Gastroesophageal sphincter (tissue), 4 donors: ENCODE measurements at regions not wholly inside any gene's neighbourhood (a gene's known extent, or its start where the extent isn't known, plus 50 kb on each side); places are given as distances from the start of the nearest gene placed in this dataset.

Source experiments
- ATAC-seq: fragments of 150-250 bp; one replicate; pipeline ENCODE4 v1.9.1; 2016; ENCODE audit warnings: mild to moderate bottlenecking, moderate library complexity
- H3K27ac ChIP-seq, 4 donors: fragments of 200-600 bp; sonication (generic) in 3 of 4; 1 replicate in 3 of 4; 2 replicates in 1 of 4; pipeline ENCODE4 v1.5.1; 2016 to 2019
- H3K27me3 ChIP-seq: fragments of 200-600 bp; sonication (generic); one replicate; pipeline ENCODE4 v1.5.1; 2019
- H3K36me3 ChIP-seq, 2 donors: fragments of 200-600 bp; sonication (generic); one replicate each; pipeline ENCODE4 v1.5.1; 2019; ENCODE audit warnings: control low read depth in 1 of 2
- H3K4me1 ChIP-seq, 3 donors: fragments of 200-600 bp; sonication (generic); 1 replicate in 2 of 3; 2 replicates in 1 of 3; pipeline ENCODE4 v1.5.1; 2016 to 2019; ENCODE audit warnings: control low read depth in 2 of 3
- H3K4me3 ChIP-seq, 2 donors: fragments of 200-600 bp; sonication (generic); one replicate each; pipeline ENCODE4 v1.5.1; 2019; ENCODE audit warnings: mild to moderate bottlenecking in 1 of 2, moderate library complexity in 1 of 2
- H3K9me3 ChIP-seq, 3 donors: fragments of 200-600 bp; sonication (generic); one replicate each; pipeline ENCODE4 v1.5.1; 2017 to 2019; ENCODE audit warnings: control low read depth in 2 of 3
- EP300 ChIP-seq: sonication (generic); formaldehyde crosslinking; IDR thresholded peaks from one replicate; pipeline ENCODE4 v1.6.1; 2017; ENCODE audit warnings: antibody characterized with exemption, mild to moderate bottlenecking
- POLR2A ChIP-seq, 2 donors: fragments of 450-650 bp; IDR thresholded peaks; one replicate each; pipeline ENCODE4 v1.6.1; 2017; ENCODE audit warnings: antibody characterized with exemption in 2 of 2, mild to moderate bottlenecking in 2 of 2, moderate library complexity in 1 of 2
- POLR2AphosphoS5 ChIP-seq: sonication (generic); formaldehyde crosslinking; IDR thresholded peaks from one replicate; pipeline ENCODE4 v1.6.1; 2017; ENCODE audit warnings: antibody characterized with exemption
- WGBS, 2 donors: methylation state at CpG; one replicate each; pipeline ENCODE4 v1.1.5; 2018; ENCODE audit warnings: low coverage in 1 of 2; 5-methylcytosine and 5-hydroxymethylcytosine counted together
- TF ChIP-seq, protein P1 (sequence below), 4 experiments: fragments of 200-600 bp in 2 of 4; fragments of 450-650 bp in 2 of 4; sonication (generic) in 1 of 4; IDR thresholded peaks; one replicate each; pipeline ENCODE4 v1.5.1; 2017 to 2019; ENCODE audit warnings: antibody characterized with exemption in 4 of 4, mild to moderate bottlenecking in 2 of 4, moderate library complexity in 2 of 4

DNA sequence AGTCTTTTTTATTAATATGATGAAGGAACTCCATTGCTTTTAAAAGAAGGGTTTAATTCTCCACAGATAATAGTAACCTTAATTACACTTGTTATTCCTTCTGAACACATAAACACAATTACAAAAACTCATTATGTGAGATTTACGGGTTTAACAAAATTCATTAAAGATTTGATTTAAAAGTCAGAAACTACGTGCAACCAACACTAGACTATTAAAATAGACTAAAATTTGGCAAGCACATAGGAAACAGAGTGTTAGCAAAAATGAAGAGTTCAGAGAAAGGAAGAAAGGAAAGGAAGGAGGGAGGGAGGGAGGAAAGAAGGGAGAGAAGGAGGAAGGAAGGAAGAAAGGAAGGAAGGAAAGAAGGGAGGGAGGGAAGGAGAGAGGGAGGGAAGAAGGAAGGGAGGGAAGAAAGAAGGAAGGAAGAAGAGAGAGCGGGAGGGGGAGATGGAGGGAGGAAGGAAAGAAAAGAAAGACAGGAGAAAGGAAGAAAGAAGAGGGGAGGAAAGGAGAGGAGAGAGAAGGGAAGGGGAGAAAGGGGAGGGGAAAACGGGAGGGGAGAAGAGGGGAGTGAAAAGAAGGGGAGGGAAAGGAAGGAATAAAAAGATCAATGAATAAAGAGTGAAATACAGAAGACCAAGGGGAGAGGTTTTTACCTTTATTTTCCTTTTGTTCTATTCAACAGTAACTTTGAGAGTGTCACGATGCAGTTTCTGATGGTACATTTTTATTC lies 123.4 kb upstream of the LYPLAL1 start:
- H3K9me3 ChIP-seq = no peaks in the 10 kb centered on the region
- no peaks in the 10 kb centered on the region for H3K27me3 ChIP-seq
- no peak for TF ChIP-seq POLR2A (IDR thresholded peaks at IDR 0.05)
- no peak for TF ChIP-seq EP300
- TF ChIP-seq POLR2AphosphoS5 = no peak
- TF ChIP-seq, protein P1, sequence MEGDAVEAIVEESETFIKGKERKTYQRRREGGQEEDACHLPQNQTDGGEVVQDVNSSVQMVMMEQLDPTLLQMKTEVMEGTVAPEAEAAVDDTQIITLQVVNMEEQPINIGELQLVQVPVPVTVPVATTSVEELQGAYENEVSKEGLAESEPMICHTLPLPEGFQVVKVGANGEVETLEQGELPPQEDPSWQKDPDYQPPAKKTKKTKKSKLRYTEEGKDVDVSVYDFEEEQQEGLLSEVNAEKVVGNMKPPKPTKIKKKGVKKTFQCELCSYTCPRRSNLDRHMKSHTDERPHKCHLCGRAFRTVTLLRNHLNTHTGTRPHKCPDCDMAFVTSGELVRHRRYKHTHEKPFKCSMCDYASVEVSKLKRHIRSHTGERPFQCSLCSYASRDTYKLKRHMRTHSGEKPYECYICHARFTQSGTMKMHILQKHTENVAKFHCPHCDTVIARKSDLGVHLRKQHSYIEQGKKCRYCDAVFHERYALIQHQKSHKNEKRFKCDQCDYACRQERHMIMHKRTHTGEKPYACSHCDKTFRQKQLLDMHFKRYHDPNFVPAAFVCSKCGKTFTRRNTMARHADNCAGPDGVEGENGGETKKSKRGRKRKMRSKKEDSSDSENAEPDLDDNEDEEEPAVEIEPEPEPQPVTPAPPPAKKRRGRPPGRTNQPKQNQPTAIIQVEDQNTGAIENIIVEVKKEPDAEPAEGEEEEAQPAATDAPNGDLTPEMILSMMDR (IDR thresholded peaks at IDR 0.05) = no peak
- H3K36me3 ChIP-seq = no peaks in the 10 kb centered on the region
- H3K4me1 ChIP-seq = no peaks in the 10 kb centered on the region
- 67 to 80% methylated on average over 5 of the region's 5 CpGs for WGBS, 2 donors
- no peak overlapping the region for H3K27ac ChIP-seq
- no peak overlapping the region for H3K4me3 ChIP-seq
- no peak for ATAC-seq

DNA sequence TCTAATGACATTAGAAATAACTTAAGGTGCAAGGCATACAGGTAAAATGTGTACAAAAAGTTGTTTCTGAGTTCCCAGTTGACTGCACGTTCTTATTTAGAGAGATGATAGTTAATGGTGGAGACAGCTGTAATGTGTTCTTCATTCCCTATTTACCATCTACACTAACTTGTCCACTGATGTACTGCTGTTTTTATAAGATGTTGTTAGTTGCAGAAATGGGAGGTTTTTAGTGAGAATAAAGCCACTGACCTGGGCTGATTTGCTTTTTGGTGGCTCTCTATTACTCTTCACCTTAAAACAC lies 122.9 kb upstream of the LYPLAL1 start:
- Histone ChIP-seq H3K36me3 (no peaks in the 10 kb centered on the region), H3K27me3 (no peaks in the 10 kb centered on the region), H3K4me1 (no peaks in the 10 kb centered on the region), H3K27ac (no peak overlapping the region), H3K9me3 (no peaks in the 10 kb centered on the region), H3K4me3 (no peak overlapping the region)
- WGBS, 2 donors = 40 to 90% methylated on average over 1 of the region's 1 CpG
- no peak for ATAC-seq
- TF ChIP-seq, protein P1 (IDR thresholded peaks at IDR 0.05) = no peak
- no peak for TF ChIP-seq EP300
- TF ChIP-seq POLR2A (IDR thresholded peaks at IDR 0.05) = no peak
- no peak for TF ChIP-seq POLR2AphosphoS5

DNA sequence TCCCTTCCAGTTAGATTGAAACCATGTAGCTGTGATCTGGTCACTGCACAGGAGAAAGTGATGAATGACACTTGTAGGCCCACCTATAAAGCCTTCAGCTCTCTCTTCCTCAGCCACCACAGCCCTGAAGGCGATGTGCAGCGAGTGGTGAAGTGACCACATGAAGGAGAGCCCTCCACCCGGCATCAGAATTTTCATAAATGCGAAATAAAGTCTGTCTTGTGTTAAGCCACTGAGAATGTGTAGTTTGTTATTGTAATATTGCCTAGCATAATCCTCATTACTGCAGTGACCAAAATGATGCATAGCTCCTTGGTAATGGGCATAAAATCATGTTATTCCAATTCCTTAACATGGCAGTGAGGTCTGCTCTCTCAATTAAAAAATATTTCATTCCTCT lies 122.1 kb upstream of the LYPLAL1 start:
- H3K9me3 ChIP-seq = no peaks in the 10 kb centered on the region
- H3K36me3 ChIP-seq = no peaks in the 10 kb centered on the region
- H3K27ac ChIP-seq = no peak overlapping the region
- no peaks in the 10 kb centered on the region for H3K4me1 ChIP-seq
- H3K4me3 ChIP-seq = no peak overlapping the region
- no peak for ATAC-seq
- no peak for TF ChIP-seq EP300
- TF ChIP-seq POLR2AphosphoS5 = no peak
- no peaks in the 10 kb centered on the region for H3K27me3 ChIP-seq
- 91 to 100% methylated on average over 1 to 3 of the region's 4 CpGs for WGBS, 2 donors

DNA sequence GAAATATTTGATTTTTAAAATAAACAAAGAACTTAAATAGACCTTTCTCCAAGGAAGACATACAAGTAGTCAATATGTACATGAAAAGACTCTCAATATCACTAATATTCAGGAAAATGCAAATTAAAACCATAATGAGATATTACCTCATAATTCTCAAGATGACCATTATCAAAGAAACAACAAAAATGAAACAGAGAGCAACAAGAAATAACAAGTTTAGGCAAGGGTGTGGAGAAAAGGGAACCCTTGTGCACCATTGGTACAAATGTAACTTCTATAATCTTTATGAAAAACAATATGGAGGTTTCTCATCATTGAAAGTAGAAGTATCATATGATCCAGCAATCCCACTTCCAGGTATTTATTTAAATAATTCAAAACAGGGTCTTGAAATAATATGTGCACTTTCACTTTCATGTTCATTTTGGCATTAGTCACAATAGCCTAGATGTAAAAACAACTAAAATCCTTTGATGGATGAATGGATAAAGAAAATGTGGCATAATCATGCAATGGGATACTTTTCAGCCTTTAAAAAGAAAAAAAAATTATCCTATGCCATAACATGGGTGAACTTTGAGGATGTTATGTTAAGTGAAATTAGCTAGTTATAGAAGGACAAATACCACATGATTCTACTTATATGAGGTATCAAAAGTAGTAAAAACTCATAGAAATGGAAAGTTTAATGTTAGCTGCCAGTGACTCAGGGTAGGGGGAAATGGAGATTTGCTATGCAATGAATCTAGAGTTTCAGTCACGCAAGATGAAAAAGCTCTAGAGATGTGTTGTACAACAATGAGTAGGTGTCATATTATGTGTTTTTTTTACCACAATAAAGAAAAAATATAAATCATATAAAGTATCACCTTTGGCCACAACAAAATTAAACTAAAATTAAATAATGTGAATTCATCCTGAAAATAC lies 114.5 kb upstream of the LYPLAL1 start:
- ATAC-seq = no peak
- H3K4me3 ChIP-seq = no peak overlapping the region
- no peaks in the 10 kb centered on the region for H3K36me3 ChIP-seq
- no peaks in the 10 kb centered on the region for H3K27me3 ChIP-seq
- 94% methylated on average over 1 of the region's 1 CpG for whole genome bisulfite sequencing, 2 donors
- H3K9me3 ChIP-seq = peaks cover 0 to 6% (median 0%) of the 10 kb centered on the region in 3 donors
- TF ChIP-seq EP300 = no peak
- no peak for TF ChIP-seq POLR2A (IDR thresholded peaks at IDR 0.05)
- no peak for TF ChIP-seq POLR2AphosphoS5
- TF ChIP-seq, protein P1 (IDR thresholded peaks at IDR 0.05) = no peak
- H3K27ac ChIP-seq = no peak overlapping the region
- H3K4me1 ChIP-seq = no peaks in the 10 kb centered on the region

DNA sequence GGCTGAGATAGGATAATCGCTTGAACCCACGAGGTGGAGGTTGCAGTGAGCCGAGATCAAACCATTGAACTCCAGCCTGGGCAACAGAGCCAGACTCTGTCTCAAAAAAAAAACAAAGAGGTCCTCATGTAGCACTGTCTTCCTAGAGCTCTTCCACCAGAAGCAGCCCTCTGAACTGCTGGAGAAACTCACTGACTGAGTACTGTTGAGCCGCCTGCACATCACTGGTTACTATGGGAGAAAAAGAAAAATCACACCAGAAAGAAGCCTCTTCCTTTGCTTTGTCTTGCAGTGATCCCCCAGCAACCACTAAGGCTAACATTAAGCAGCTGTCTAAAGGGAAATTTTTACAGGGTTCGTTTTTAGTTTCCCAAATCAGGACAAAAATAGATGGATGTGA lies 112.9 kb upstream of the LYPLAL1 start:
- Histone ChIP-seq H3K9me3 (peaks cover 0 to 6% (median 0%) of the 10 kb centered on the region in 3 donors), H3K36me3 (no peaks in the 10 kb centered on the region), H3K27me3 (no peaks in the 10 kb centered on the region), H3K4me3 (no peak overlapping the region), H3K4me1 (no peaks in the 10 kb centered on the region), H3K27ac (no peak overlapping the region)
- ATAC-seq = no peak
- WGBS, 2 donors = 92% methylated on average over 2 of the region's 5 CpGs; no CpG with 5 or more reads in 1 of the 2 donors
- TF ChIP-seq POLR2AphosphoS5 = no peak
- TF ChIP-seq, protein P1 (IDR thresholded peaks at IDR 0.05) = no peak
- TF ChIP-seq POLR2A (IDR thresholded peaks at IDR 0.05) = no peak
- no peak for TF ChIP-seq EP300
